SK-N-SH (cell line): ENCODE measurements at regions not wholly inside any gene's neighbourhood (a gene's known extent, or its start where the extent isn't known, plus 50 kb on each side); places are given as distances from the start of the nearest gene placed in this dataset.

Experiments used
- CTCF ChIP-seq: fragments of 200-600 bp; sonication (generic); IDR thresholded peaks from 2 replicates; pipeline ENCODE4 v1.6.1; 2017; ENCODE audit warnings: antibody characterized with exemption, mild to moderate bottlenecking, moderate library complexity
- IRF3 ChIP-seq: fragments of 150-350 bp; IDR thresholded peaks from 2 replicates; pipeline ENCODE4 v1.6.1; 2016; ENCODE audit warnings: mild to moderate bottlenecking, low read depth, low read length
- MAX ChIP-seq: IDR thresholded peaks from 2 replicates; pipeline ENCODE4 v1.4.0; 2012; ENCODE audit warnings: low read depth
- MXI1 ChIP-seq: IDR thresholded peaks from 2 replicates; pipeline ENCODE4 v1.6.1; 2012; ENCODE audit warnings: mild to moderate bottlenecking, low read depth, low read length, improper control_type of control experiment
- POLR2AphosphoS5 ChIP-seq: IDR thresholded peaks from 2 replicates; pipeline ENCODE4 v1.6.1; 2012; ENCODE audit warnings: low read depth, low read length
- TAF1 ChIP-seq: IDR thresholded peaks from 2 replicates; pipeline ENCODE4 v1.6.1; 2012; ENCODE audit warnings: low read depth, mild to moderate bottlenecking, low read length, moderate library complexity, borderline replicate concordance

GRCh38 chr18:3368193-3368592, 81.8 kb upstream of the TGIF1 start:
- TF ChIP-seq POLR2AphosphoS5 (no peak), TAF1 (no peak), IRF3 (no peak), CTCF (no peak), MAX (0 out of 2 replicates have a peak, but pooled peaks have one; percentile 12), MXI1 (no peak)
